ENCODE measurements at regions not wholly inside any gene's neighbourhood (a gene's known extent, or its start where the extent isn't known, plus 50 kb on each side); places are given as distances from the start of the nearest gene placed in this dataset.

DNA sequence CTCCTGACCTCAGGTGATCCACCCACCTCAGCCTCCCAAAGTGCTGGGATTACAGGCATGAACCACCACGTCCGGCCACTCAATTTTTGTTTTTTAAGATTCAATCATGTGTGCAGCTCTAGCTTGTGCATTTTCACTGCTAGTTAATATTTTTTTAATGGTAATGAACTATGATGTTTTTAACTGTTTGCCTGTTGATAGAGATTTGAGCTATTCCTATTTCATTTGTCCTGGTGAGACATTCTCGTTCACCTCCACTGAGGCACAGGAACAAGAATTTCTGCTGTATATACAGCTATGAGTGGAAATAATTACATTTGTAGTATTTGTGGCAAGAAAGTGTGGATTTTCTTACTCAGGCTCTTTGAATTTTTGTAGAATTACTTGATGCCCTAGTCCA, 137.7 kb upstream of the MYOCD start:
- no peak for DNase-seq
- H3K4me3 ChIP-seq: no peak overlapping the region
- no peaks in the 10 kb centered on the region for H3K36me3 ChIP-seq
- TF ChIP-seq EP300 (IDR thresholded peaks at IDR 0.05): no peak
- no peak for TF ChIP-seq POLR2AphosphoS5 (IDR thresholded peaks at IDR 0.05)
- TF ChIP-seq, protein P1, sequence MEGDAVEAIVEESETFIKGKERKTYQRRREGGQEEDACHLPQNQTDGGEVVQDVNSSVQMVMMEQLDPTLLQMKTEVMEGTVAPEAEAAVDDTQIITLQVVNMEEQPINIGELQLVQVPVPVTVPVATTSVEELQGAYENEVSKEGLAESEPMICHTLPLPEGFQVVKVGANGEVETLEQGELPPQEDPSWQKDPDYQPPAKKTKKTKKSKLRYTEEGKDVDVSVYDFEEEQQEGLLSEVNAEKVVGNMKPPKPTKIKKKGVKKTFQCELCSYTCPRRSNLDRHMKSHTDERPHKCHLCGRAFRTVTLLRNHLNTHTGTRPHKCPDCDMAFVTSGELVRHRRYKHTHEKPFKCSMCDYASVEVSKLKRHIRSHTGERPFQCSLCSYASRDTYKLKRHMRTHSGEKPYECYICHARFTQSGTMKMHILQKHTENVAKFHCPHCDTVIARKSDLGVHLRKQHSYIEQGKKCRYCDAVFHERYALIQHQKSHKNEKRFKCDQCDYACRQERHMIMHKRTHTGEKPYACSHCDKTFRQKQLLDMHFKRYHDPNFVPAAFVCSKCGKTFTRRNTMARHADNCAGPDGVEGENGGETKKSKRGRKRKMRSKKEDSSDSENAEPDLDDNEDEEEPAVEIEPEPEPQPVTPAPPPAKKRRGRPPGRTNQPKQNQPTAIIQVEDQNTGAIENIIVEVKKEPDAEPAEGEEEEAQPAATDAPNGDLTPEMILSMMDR (IDR thresholded peaks at IDR 0.05): no peak
- TF ChIP-seq POLR2A (IDR thresholded peaks at IDR 0.05): no peak
- H3K9me3 ChIP-seq: no peaks in the 10 kb centered on the region
- no peak overlapping the region for H3K27ac ChIP-seq
- intact Hi-C loops (cut with DNase I): loop anchor here (10.0 kb wide), 3 partner anchors 63 to 333 kb away; no protein-coding TSS in a partner anchor
- H3K27me3 ChIP-seq: no peaks in the 10 kb centered on the region
- 95% methylated on average over 3 of the region's 3 CpGs for WGBS, 2 donors
- H3K4me1 ChIP-seq: peaks cover 0 to 4% (median 2%) of the 10 kb centered on the region in 4 donors

DNA sequence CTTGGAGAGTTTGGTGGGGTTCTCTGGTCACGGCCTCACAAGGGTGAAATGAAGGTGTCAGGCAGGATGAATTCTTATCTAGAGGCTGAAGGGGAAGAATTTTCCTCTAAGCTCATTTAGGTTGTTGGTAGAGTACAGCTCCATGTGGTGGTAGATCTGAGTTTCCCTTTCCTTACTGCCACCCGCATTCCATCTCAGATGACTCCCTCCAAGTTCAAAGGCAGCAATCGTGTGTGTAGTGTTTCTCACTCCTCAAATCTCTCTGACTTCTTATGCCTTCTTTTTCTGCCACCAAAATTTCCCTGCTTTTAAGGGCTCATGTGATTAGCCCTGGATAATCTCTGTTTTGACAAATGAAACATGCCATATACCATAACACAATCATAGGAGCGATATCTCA, 135.5 kb upstream of the MYOCD start:
- Histone ChIP-seq H3K36me3 (no peaks in the 10 kb centered on the region), H3K4me1 (no peaks in the 10 kb centered on the region), H3K4me3 (no peak overlapping the region), H3K9me3 (no peaks in the 10 kb centered on the region), H3K27ac (no peak overlapping the region), H3K27me3 (no peaks in the 10 kb centered on the region)
- TF ChIP-seq POLR2A (IDR thresholded peaks at IDR 0.05): no peak
- TF ChIP-seq POLR2AphosphoS5 (IDR thresholded peaks at IDR 0.05): no peak
- TF ChIP-seq, protein P1 (IDR thresholded peaks at IDR 0.05): no peak
- no peak for TF ChIP-seq EP300 (IDR thresholded peaks at IDR 0.05)
- intact Hi-C loops (cut with DNase I): no loop called here
- WGBS, 2 donors: 93 to 95% methylated on average over 4 of the region's 4 CpGs
- no peak for DNase-seq

DNA sequence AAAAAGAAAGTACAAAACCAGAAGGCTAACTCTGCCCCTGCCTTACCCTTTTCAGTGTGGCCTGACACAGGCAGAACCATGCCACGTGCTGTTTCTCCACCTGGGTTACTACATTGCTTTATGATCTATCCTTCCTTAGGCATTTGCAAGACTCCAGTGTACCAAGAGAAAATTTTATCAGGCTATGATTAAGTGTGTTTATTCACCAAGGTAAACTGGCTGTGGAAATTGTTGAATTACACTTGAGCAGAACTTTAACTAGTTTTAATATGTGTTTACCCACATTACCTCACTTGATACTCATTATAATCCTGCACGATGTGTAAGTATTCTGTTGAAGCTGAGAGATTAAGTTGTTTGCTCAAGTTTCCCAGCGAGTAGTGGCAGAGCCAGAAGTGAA, 129.7 kb upstream of the MYOCD start:
- H3K27me3 ChIP-seq: no peaks in the 10 kb centered on the region
- no peaks in the 10 kb centered on the region for H3K9me3 ChIP-seq
- peaks cover 0 to 9% (median 2%) of the 10 kb centered on the region in 4 donors for H3K4me1 ChIP-seq
- H3K36me3 ChIP-seq: no peaks in the 10 kb centered on the region
- TF ChIP-seq EP300 (IDR thresholded peaks at IDR 0.05) (peak in 1 of 4 donors; percentile 56), POLR2AphosphoS5 (IDR thresholded peaks at IDR 0.05) (peak; percentile 20 to 67 (median 57))
- TF ChIP-seq, protein P1 (IDR thresholded peaks at IDR 0.05): no peak
- DNase-seq: peak; percentile 69
- no peak overlapping the region for H3K4me3 ChIP-seq
- peak overlapping the region in 3 of 4 donors; percentile 47 to 61 (median 53) for H3K27ac ChIP-seq
- intact Hi-C loops (cut with DNase I): no loop called here
- WGBS, 2 donors: 12 to 57% methylated on average over 3 of the region's 3 CpGs

DNA sequence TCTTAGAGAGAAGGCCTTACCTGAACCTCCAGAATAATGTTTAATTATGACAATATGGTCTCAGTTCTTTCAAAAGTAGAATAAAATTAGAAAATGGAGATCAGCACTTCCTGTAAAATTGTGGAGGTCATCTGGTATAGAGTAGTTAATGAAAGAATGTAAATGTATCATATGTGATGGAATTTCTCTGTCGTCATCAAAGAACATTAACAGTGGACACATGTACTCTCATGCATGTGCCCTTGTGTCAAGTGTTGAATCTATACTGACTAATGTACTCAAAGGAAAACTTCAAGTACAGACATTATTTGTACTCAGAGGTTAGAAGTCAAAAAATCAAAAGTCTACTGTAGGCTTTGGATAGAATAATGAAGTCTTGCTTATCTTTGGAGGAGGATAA, 129.2 kb upstream of the MYOCD start:
- H3K9me3 ChIP-seq: no peaks in the 10 kb centered on the region
- peak overlapping the region in 2 of 4 donors; percentile 47 to 61 for H3K27ac ChIP-seq
- no peaks in the 10 kb centered on the region for H3K36me3 ChIP-seq
- no peaks in the 10 kb centered on the region for H3K27me3 ChIP-seq
- H3K4me3 ChIP-seq: no peak overlapping the region
- no peak for DNase-seq
- intact Hi-C loops (cut with DNase I): no loop called here
- no peak for TF ChIP-seq EP300 (IDR thresholded peaks at IDR 0.05)
- TF ChIP-seq, protein P1 (IDR thresholded peaks at IDR 0.05): no peak
- no peak for TF ChIP-seq POLR2A (IDR thresholded peaks at IDR 0.05)
- no peak for TF ChIP-seq POLR2AphosphoS5 (IDR thresholded peaks at IDR 0.05)
- 60 to 74% methylated on average over 1 of the region's 1 CpG for WGBS, 2 donors
- H3K4me1 ChIP-seq: peaks cover 0 to 9% (median 2%) of the 10 kb centered on the region in 4 donors

DNA sequence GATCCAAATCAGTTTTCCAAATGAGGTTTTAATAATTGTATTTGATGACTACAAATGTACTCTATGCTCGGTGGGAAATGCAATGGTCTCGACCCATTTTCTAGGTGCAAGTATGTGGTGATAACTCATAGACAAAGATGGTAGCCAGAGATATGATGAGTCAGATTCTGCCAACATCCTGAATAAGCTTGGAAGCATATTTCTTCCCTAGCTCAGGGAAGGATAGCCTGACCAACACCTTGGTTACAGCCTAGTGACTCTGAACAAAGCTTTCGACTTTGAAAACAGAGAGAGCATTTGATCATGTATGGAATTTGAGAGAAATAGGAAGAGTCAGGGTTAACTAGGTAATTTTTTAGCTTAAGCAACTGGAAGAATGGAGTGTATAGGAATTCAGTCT, 128.3 kb upstream of the MYOCD start:
- Histone ChIP-seq H3K27me3 (no peaks in the 10 kb centered on the region), H3K27ac (no peak overlapping the region), H3K9me3 (no peaks in the 10 kb centered on the region), H3K4me3 (no peak overlapping the region), H3K4me1 (peaks cover 0 to 9% (median 2%) of the 10 kb centered on the region in 4 donors), H3K36me3 (no peaks in the 10 kb centered on the region)
- TF ChIP-seq EP300 (IDR thresholded peaks at IDR 0.05) (no peak), POLR2AphosphoS5 (IDR thresholded peaks at IDR 0.05) (no peak), POLR2A (IDR thresholded peaks at IDR 0.05) (no peak)
- TF ChIP-seq, protein P1 (IDR thresholded peaks at IDR 0.05): no peak
- intact Hi-C loops (cut with DNase I): no loop called here
- DNase-seq: no peak
- WGBS, 2 donors: 92 to 96% methylated on average over 3 of the region's 3 CpGs
